ENCODE measurements at regions not wholly inside any gene's neighbourhood (a gene's known extent, or its start where the extent isn't known, plus 50 kb on each side); places are given as distances from the start of the nearest gene placed in this dataset.

GRCh38 chr6:84492241-84493165 lies 265.1 kb upstream of the CEP162 start:
- TF ChIP-seq CTCF (IDR thresholded peaks at IDR 0.05), result no peak
- no peak for TF ChIP-seq REST (IDR thresholded peaks at IDR 0.05; ENCODE audit: insufficient read depth in 1 of 2, low read depth in 2 of 2, low read length in 1 of 2)
- Histone ChIP-seq H3K4me3 (ENCODE audit: low read depth in 2 of 2, low read length in 2 of 2) (no peak overlapping the region), H3K9me3 (ENCODE audit: control insufficient read depth, insufficient read depth, low read depth, low read length) (no peaks in the 10 kb centered on the region), H3K4me1 (ENCODE audit: control insufficient read depth, insufficient read depth, low read length) (no peaks in the 10 kb centered on the region), H3K36me3 (ENCODE audit: control insufficient read depth, insufficient read depth, low read length) (no peaks in the 10 kb centered on the region), H3K27ac (ENCODE audit: low read length) (no peak overlapping the region), H3K27me3 (ENCODE audit: control insufficient read depth, insufficient read depth, low read length) (no peaks in the 10 kb centered on the region)
- CTCF ChIA-PET, result no interaction called here
- no TSS peak for BruUV-seq (replicated peaks)
- POLR2A ChIA-PET, result no interaction called here
- in situ Hi-C loops (cut with HindIII; ENCODE audit: low pct_unique_long_range_greater_than_20kb, low sequenced_read_pairs) (no loop called here), intact Hi-C loops (cut with micrococcal nuclease; ENCODE audit: unreplicated experiment) (no loop called here)
- no peak for ATAC-seq
- DNase-seq (ENCODE audit: low read depth, low spot score), result no peak

GRCh38 chr6:84489598-84489997 lies 262.2 kb upstream of the CEP162 start:
- Histone ChIP-seq H3K4me1 (ENCODE audit: control insufficient read depth, insufficient read depth, low read length) (no peaks in the 10 kb centered on the region), H3K4me3 (ENCODE audit: low read depth in 2 of 2, low read length in 2 of 2) (no peak overlapping the region), H3K36me3 (ENCODE audit: control insufficient read depth, insufficient read depth, low read length) (no peaks in the 10 kb centered on the region), H3K27ac (ENCODE audit: low read length) (no peak overlapping the region), H3K27me3 (ENCODE audit: control insufficient read depth, insufficient read depth, low read length) (no peaks in the 10 kb centered on the region), H3K9me3 (ENCODE audit: control insufficient read depth, insufficient read depth, low read depth, low read length) (no peaks in the 10 kb centered on the region)
- POLR2A ChIA-PET, result no interaction called here
- intact Hi-C loops (cut with micrococcal nuclease; ENCODE audit: unreplicated experiment) (no loop called here), in situ Hi-C loops (cut with HindIII; ENCODE audit: low pct_unique_long_range_greater_than_20kb, low sequenced_read_pairs) (no loop called here)
- ATAC-seq (no peak), DNase-seq (ENCODE audit: low read depth, low spot score) (no peak)
- no TSS peak for BruUV-seq (replicated peaks)
- TF ChIP-seq TCF7L2 (IDR thresholded peaks at IDR 0.05; ENCODE audit: low read depth, low read length) (no peak), CTCF (IDR thresholded peaks at IDR 0.05) (no peak), REST (IDR thresholded peaks at IDR 0.05; ENCODE audit: insufficient read depth in 1 of 2, low read depth in 2 of 2, low read length in 1 of 2) (no peak), POLR2AphosphoS5 (IDR thresholded peaks at IDR 0.05; ENCODE audit: low read depth, low read length) (no peak), SIN3A (IDR thresholded peaks at IDR 0.05; ENCODE audit: borderline replicate concordance, insufficient read depth, low read depth, low read length) (no peak)
- CTCF ChIA-PET, result no interaction called here
